H1 (cell line): ENCODE measurements at regions not wholly inside any gene's neighbourhood (a gene's known extent, or its start where the extent isn't known, plus 50 kb on each side); places are given as distances from the start of the nearest gene placed in this dataset.

Experiments
- CTCF ChIA-PET: fragments of 300-600 bp; sonication (Branson Sonifier 250); formaldehyde crosslinking; loops from one replicate; lab custom pipeline; 2021; ENCODE audit not compliant: partially characterized antibody; lab: Charles Lee
- POLR2A ChIA-PET: fragments of 300-600 bp; sonication (Branson Sonifier 250); formaldehyde crosslinking; loops from one replicate; lab custom pipeline; 2021; ENCODE audit warnings: inconsistent platforms; ENCODE audit not compliant: partially characterized antibody; lab: Charles Lee
- DNase-seq, 2 experiments: peaks; one replicate each; pipeline versions ENCODE4 v3.0.0 to v3.0.0-alpha.2; 2010 to 2022; ENCODE audit warnings: low spot score in 2 of 2, low read depth in 1 of 2, mixed read lengths in 1 of 2
- FAIRE-seq: peaks from 2 replicates; lab custom pipeline; 2011; peaks lifted over from hg19 to GRCh38; lab: Jason Lieb, UNC
- H2AFZ ChIP-seq: 2 replicates; pipeline ENCODE4 v1.8.1; 2012; ENCODE audit warnings: low read length, inconsistent platforms
- H2AK5ac ChIP-seq: 2 replicates; pipeline ENCODE4 v1.6.1; 2013; ENCODE audit warnings: low read depth, low read length
- H2BK120ac ChIP-seq: replicated peaks from 2 replicates; pipeline ENCODE3; 2013; ENCODE audit warnings: low read depth, low read length, inconsistent platforms
- H2BK12ac ChIP-seq: 2 replicates; pipeline ENCODE4 v1.6.1; 2013; ENCODE audit warnings: low read depth, low read length
- H2BK15ac ChIP-seq: 2 replicates; pipeline ENCODE4 v1.6.1; 2013; ENCODE audit warnings: low read length
- H2BK20ac ChIP-seq: 2 replicates; pipeline ENCODE4 v1.6.1; 2013; ENCODE audit warnings: low read length
- H2BK5ac ChIP-seq: 2 replicates; pipeline ENCODE4 v1.6.1; 2013; ENCODE audit warnings: low read depth, low read length
- H3K14ac ChIP-seq: 2 replicates; pipeline ENCODE4 v1.6.1; 2013; ENCODE audit warnings: inconsistent platforms; ENCODE audit not compliant: insufficient read length
- H3K18ac ChIP-seq: 2 replicates; pipeline ENCODE4 v1.6.1; 2013; ENCODE audit warnings: low read length; ENCODE audit errors: extremely low read depth
- H3K23ac ChIP-seq: 2 replicates; pipeline ENCODE4 v1.6.1; 2013; ENCODE audit warnings: inconsistent platforms; ENCODE audit not compliant: insufficient read length
- H3K23me2 ChIP-seq: 2 replicates; pipeline ENCODE4 v1.6.1; 2013; ENCODE audit warnings: low read depth, low read length
- H3K27ac ChIP-seq: 2 replicates; pipeline ENCODE4 v1.6.1; 2011; ENCODE audit warnings: low read depth, low read length, inconsistent platforms
- H3K27me3 ChIP-seq, 4 experiments: replicated peaks in 1 of 4; 1 replicate in 1 of 4; 2 replicates in 3 of 4; pipeline versions ENCODE4 v1.6.1 to v1.8.1; 2011 to 2013; ENCODE audit warnings: low read length in 3 of 4, mild to moderate bottlenecking in 3 of 4, inconsistent platforms in 2 of 4, mixed read lengths in 2 of 4, moderate library complexity in 1 of 4; ENCODE audit not compliant: control insufficient read depth in 3 of 4, insufficient read depth in 3 of 4; ENCODE audit errors: extremely low read depth in 1 of 4
- H3K36me3 ChIP-seq, 4 experiments: 2 replicates each; pipeline versions ENCODE4 v1.6.1 to v1.8.1; 2011 to 2013; ENCODE audit warnings: mild to moderate bottlenecking in 4 of 4, low read length in 3 of 4, moderate library complexity in 2 of 4, control low read depth in 1 of 4, inconsistent platforms in 1 of 4; ENCODE audit not compliant: insufficient read depth in 4 of 4, control insufficient read depth in 2 of 4
- H3K4ac ChIP-seq: replicated peaks from 2 replicates; pipeline ENCODE3; 2013; ENCODE audit warnings: low read length, low read depth, mixed read lengths, inconsistent platforms; ENCODE audit not compliant: insufficient read length
- H3K4me1 ChIP-seq, 4 experiments: replicated peaks in 1 of 4; 1 replicate in 1 of 4; 2 replicates in 3 of 4; pipeline versions ENCODE4 v1.6.1 to v1.8.1; 2011 to 2013; ENCODE audit warnings: low read length in 3 of 4, inconsistent platforms in 2 of 4, mixed read lengths in 1 of 4; ENCODE audit not compliant: insufficient read depth in 4 of 4, control insufficient read depth in 3 of 4
- H3K4me2 ChIP-seq, 2 experiments: 2 replicates each; pipeline versions ENCODE4 v1.6.1 to v1.8.1; 2011 to 2013; ENCODE audit warnings: low read depth in 2 of 2, low read length in 2 of 2, control low read depth in 1 of 2, inconsistent platforms in 1 of 2, mild to moderate bottlenecking in 1 of 2; ENCODE audit not compliant: insufficient read depth in 1 of 2
- H3K4me3 ChIP-seq, 4 experiments: fragments of 200-600, 300-600 bp in 1 of 4; sonication (generic), shearing (Covaris generic), sonication (Bioruptor Twin) in 1 of 4; 2 replicates each; pipeline versions ENCODE4 v1.5.1 to v1.8.1; 2011 to 2016; ENCODE audit warnings: low read length in 4 of 4, low read depth in 3 of 4, control low read depth in 2 of 4, inconsistent platforms in 2 of 4, mild to moderate bottlenecking in 2 of 4, mixed read lengths in 1 of 4, moderate library complexity in 1 of 4; ENCODE audit not compliant: insufficient read depth in 2 of 4; ENCODE audit errors: extremely low read depth in 1 of 4
- H3K56ac ChIP-seq: replicated peaks from 2 replicates; pipeline ENCODE3; 2013; ENCODE audit warnings: low read depth, mild to moderate bottlenecking, mixed read lengths, low read length, inconsistent platforms; ENCODE audit not compliant: insufficient read length
- H3K79me1 ChIP-seq: 2 replicates; pipeline ENCODE4 v1.6.1; 2013; ENCODE audit warnings: low read depth, low read length, control low read depth
- H3K79me2 ChIP-seq, 2 experiments: 2 replicates each; pipeline versions ENCODE4 v1.6.1 to v1.8.1; 2012 to 2013; ENCODE audit warnings: low read length in 2 of 2, mild to moderate bottlenecking in 2 of 2, inconsistent platforms in 1 of 2; ENCODE audit not compliant: insufficient read depth in 2 of 2, control insufficient read depth in 1 of 2
- H3K9ac ChIP-seq, 4 experiments: replicated peaks in 1 of 4; 1 replicate in 1 of 4; 2 replicates in 3 of 4; pipeline versions ENCODE4 v1.6.1 to v1.8.1; 2011 to 2013; ENCODE audit warnings: low read depth in 3 of 4, low read length in 3 of 4, control low read depth in 2 of 4, mild to moderate bottlenecking in 2 of 4, moderate library complexity in 2 of 4, inconsistent platforms in 1 of 4; ENCODE audit errors: extremely low read depth in 1 of 4
- H3K9me3 ChIP-seq, 2 experiments: 2 replicates each; pipeline versions ENCODE4 v1.6.1 to v1.8.1; 2012 to 2013; ENCODE audit warnings: mild to moderate bottlenecking in 2 of 2, moderate library complexity in 2 of 2, control low read depth in 1 of 2, inconsistent platforms in 1 of 2, low read depth in 1 of 2, low read length in 1 of 2, mixed read lengths in 1 of 2; ENCODE audit not compliant: insufficient read depth in 2 of 2
- H4K20me1 ChIP-seq, 2 experiments: replicated peaks in 1 of 2; 2 replicates each; pipeline versions ENCODE3 to v1.8.1; 2011 to 2013; ENCODE audit warnings: inconsistent platforms in 2 of 2, low read length in 2 of 2, mild to moderate bottlenecking in 1 of 2; ENCODE audit not compliant: insufficient read depth in 2 of 2, control insufficient read depth in 1 of 2
- H4K5ac ChIP-seq: 2 replicates; pipeline ENCODE4 v1.6.1; 2013; ENCODE audit warnings: low read length, low read depth, mixed read lengths, inconsistent platforms; ENCODE audit not compliant: insufficient read length
- H4K8ac ChIP-seq: 2 replicates; pipeline ENCODE4 v1.8.0; 2013; ENCODE audit warnings: mild to moderate bottlenecking, moderate library complexity, low read length, inconsistent platforms; ENCODE audit not compliant: insufficient read depth; ENCODE audit errors: extremely low read depth
- H4K91ac ChIP-seq: replicated peaks from 2 replicates; pipeline ENCODE3; 2013; ENCODE audit warnings: low read length, mixed read lengths, inconsistent platforms; ENCODE audit not compliant: insufficient read length
- BCL11A ChIP-seq, 2 experiments: IDR thresholded peaks; one replicate each; pipeline ENCODE4 v1.6.1; 2011; ENCODE audit warnings: low read depth in 2 of 2, low read length in 2 of 2, mild to moderate bottlenecking in 2 of 2
- CHD1 ChIP-seq: IDR thresholded peaks from 2 replicates; pipeline ENCODE4 v1.6.1; 2012; ENCODE audit warnings: low read depth, low read length, improper control_type of control experiment
- GABPA ChIP-seq: IDR thresholded peaks from 2 replicates; pipeline ENCODE4 v1.6.1; 2011; ENCODE audit warnings: mild to moderate bottlenecking, low read length, moderate library complexity, borderline replicate concordance; ENCODE audit not compliant: insufficient read depth
- HDAC2 ChIP-seq, 2 experiments: fragments of 300-600 bp in 1 of 2; sonication (generic) in 1 of 2; IDR thresholded peaks; 2 replicates each; pipeline ENCODE4 v1.6.1; 2011 to 2012; ENCODE audit warnings: low read depth in 2 of 2, low read length in 2 of 2, mild to moderate bottlenecking in 2 of 2, moderate library complexity in 2 of 2, borderline replicate concordance in 1 of 2, inconsistent platforms in 1 of 2
- HDAC6 ChIP-seq: IDR thresholded peaks from one replicate; pipeline ENCODE4 v1.7.1; 2012; ENCODE audit warnings: low read depth, mild to moderate bottlenecking, inconsistent platforms, low read length, moderate library complexity
- RNF2 ChIP-seq: fragments of 200-900, 300-1000 bp; sonication (generic); IDR thresholded peaks from 2 replicates; pipeline ENCODE4 v1.7.1; 2016; ENCODE audit warnings: borderline replicate concordance, low read depth, mild to moderate bottlenecking, antibody characterized with exemption, low read length; ENCODE audit not compliant: poor library complexity, severe bottlenecking; ENCODE audit errors: missing control alignments
- RXRA ChIP-seq: IDR thresholded peaks from 2 replicates; pipeline ENCODE4 v1.6.1; 2011; ENCODE audit warnings: low read depth, mild to moderate bottlenecking, low read length, moderate library complexity; ENCODE audit not compliant: insufficient read depth
- SP4 ChIP-seq: IDR thresholded peaks from 2 replicates; pipeline ENCODE4 v1.6.1; 2012; ENCODE audit warnings: low read length, inconsistent platforms
- TBP ChIP-seq: IDR thresholded peaks from 2 replicates; pipeline ENCODE4 v1.6.1; 2011; ENCODE audit warnings: low read depth, low read length, improper control_type of control experiment
- TCF12 ChIP-seq: IDR thresholded peaks from 2 replicates; pipeline ENCODE4 v1.6.1; 2011; ENCODE audit warnings: low read depth, mild to moderate bottlenecking, low read length
- TEAD4 ChIP-seq: IDR thresholded peaks from 2 replicates; pipeline ENCODE4 v1.6.1; 2012; ENCODE audit warnings: low read depth, low read length, inconsistent platforms, mixed read lengths
- YY1 ChIP-seq: IDR thresholded peaks from 2 replicates; pipeline ENCODE4 v1.6.1; 2011; ENCODE audit warnings: low read depth, mild to moderate bottlenecking, low read length
- WGBS, 2 experiments: shearing (Covaris generic) in 1 of 2; methylation state at CpG; one replicate each; pipeline versions ENCODE4 v1.1.6 to v1.1.7; 2013 to 2015; ENCODE audit warnings: low lambda C conversion rate in 2 of 2, mixed read lengths in 2 of 2, inconsistent platforms in 1 of 2, low coverage in 1 of 2, missing lambda C conversion rate in 1 of 2; ENCODE audit not compliant: insufficient replicate concordance in 2 of 2, insufficient coverage in 1 of 2, insufficient read length in 1 of 2; ENCODE audit errors: extremely low coverage in 1 of 2, missing lambda C conversion rate in 1 of 2; 5-methylcytosine and 5-hydroxymethylcytosine counted together

DNA sequence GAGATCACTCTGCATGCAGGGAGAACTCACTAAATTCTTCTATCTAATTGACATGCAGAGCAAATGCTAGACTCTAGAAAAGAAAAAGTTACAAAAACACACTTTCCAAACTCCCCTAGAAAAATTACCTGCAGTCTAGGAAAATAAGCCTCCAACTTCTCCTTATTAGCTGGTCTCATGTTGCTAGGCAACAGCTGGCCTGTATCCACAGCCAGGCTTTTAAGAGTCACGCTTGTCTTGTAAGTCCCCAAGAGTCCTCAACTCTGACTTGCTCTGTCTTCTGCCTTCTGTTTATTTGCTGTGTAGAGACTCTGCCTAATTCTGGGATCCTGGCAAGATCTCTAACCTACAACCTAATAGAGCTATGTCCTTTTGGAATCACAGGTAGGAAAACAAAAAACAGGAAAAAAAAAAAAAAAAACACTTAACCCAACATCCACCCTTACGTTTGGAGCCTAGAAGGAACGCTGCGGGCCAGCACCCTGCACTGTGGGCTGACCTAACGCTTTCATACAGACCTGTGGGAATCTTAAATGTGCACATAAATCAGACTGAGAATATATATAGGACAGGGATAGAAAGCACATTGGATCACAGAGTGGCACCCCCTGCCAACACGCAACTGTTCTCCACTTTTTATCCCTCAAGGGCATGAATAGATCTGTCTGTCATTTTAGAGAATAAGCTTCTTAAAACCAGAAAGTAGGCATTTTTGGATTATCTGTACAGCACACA, 117.0 kb upstream of the PTPRZ1 start:
- Histone ChIP-seq H2BK120ac (no peak overlapping the region), H4K91ac (no peak overlapping the region), H3K23ac (no peak overlapping the region), H2BK20ac (peak overlapping the region; percentile 40; the same call in 1 of the 2 replicates), H3K9ac (no peak overlapping the region), H3K4me2 (no peak overlapping the region; a peak in 1 of 4 replicates), H2BK15ac (no peak overlapping the region), H3K4ac (no peak overlapping the region), H3K79me1 (no peaks in the 10 kb centered on the region), H3K56ac (no peak overlapping the region), H3K4me3 (no peak overlapping the region), H3K79me2 (no peaks in the 10 kb centered on the region), H3K18ac (no peak overlapping the region), H4K20me1 (no peaks in the 10 kb centered on the region), H2BK12ac (no peak overlapping the region), H3K14ac (no peak overlapping the region), H3K27me3 (no peaks in the 10 kb centered on the region), H3K27ac (no peak overlapping the region), H3K23me2 (no peaks in the 10 kb centered on the region), H3K36me3 (no peaks in the 10 kb centered on the region), H2AFZ (no peak overlapping the region), H4K8ac (no peak overlapping the region), H2AK5ac (no peak overlapping the region), H3K4me1 (peaks cover 0 to 5% (median 0%) of the 10 kb centered on the region in 4 experiments; a peak in 2 of 7 replicates), H4K5ac (no peak overlapping the region), H3K9me3 (no peaks in the 10 kb centered on the region), H2BK5ac (no peak overlapping the region)
- FAIRE-seq (peak; percentile 76), DNase-seq (no peak)
- WGBS, 2 experiments, result 89% methylated on average over 6 of the region's 6 CpGs; no CpG with 5 or more reads in 1 of the 2 experiments
- POLR2A ChIA-PET, result interaction anchor here (0.9 to 1.0 kb wide), 2 partner anchors 13 to 77 kb away, joined by 3 to 4 read pairs; no protein-coding TSS in a partner anchor
- CTCF ChIA-PET, result interaction anchor here (1.0 to 3.2 kb wide), 4 partner anchors 102 to 240 kb away, joined by 3 to 18 read pairs (median 3); no protein-coding TSS in a partner anchor
- TF ChIP-seq RXRA, result no peak
- TF ChIP-seq RNF2, result no peak
- no peak for TF ChIP-seq BCL11A (IDR thresholded peaks at IDR 0.05; ENCODE audit: low read depth in 2 of 2, low read length in 2 of 2)
- TF ChIP-seq CHD1, result no peak
- TF ChIP-seq SP4, result no peak
- TF ChIP-seq TEAD4, result no peak
- TF ChIP-seq HDAC2 (IDR thresholded peaks at IDR 0.05; ENCODE audit: borderline replicate concordance in 1 of 2, low read depth in 2 of 2, low read length in 2 of 2), result no peak
- no peak for TF ChIP-seq TCF12
- no peak for TF ChIP-seq TBP
- no peak for TF ChIP-seq GABPA
- TF ChIP-seq HDAC6, result no peak
- no peak for TF ChIP-seq YY1
